ENCODE measurements at regions not wholly inside any gene's neighbourhood (a gene's known extent, or its start where the extent isn't known, plus 50 kb on each side); places are given as distances from the start of the nearest gene placed in this dataset.

DNA sequence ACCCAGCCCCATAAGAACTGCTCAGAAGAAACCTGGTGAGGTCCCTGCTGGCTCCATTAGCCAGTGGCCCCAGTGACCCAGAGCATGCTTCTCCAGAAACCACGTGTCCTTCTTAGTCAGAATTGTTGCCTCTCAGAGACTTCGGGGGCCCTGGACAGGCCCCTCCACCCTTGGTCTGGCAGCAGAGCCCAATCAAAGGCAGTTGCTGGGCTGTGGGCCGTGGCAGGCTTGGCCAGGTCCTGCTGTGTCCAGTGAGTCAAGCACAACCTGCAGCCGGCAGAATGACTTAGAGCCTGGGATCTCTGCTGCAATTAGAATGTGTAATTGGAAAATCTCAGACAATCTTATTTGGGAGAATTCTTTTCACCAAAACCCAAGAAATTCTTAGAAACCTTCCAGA, 502.0 kb upstream of the KLF4 start:
- no peaks in the 10 kb centered on the region for H3K79me2 ChIP-seq (ENCODE audit: control insufficient read depth, insufficient read depth, low read length)
- H3K4me2 ChIP-seq (ENCODE audit: control insufficient read depth, extremely low read depth, insufficient read depth, low read depth, low read length): no peak overlapping the region
- no peak overlapping the region for H3K9ac ChIP-seq (ENCODE audit: control insufficient read depth, extremely low read depth, insufficient read depth, low read length)
- H3K9me3 ChIP-seq (ENCODE audit: control insufficient read depth, low read depth, low read length): no peaks in the 10 kb centered on the region
- H3K27ac ChIP-seq (ENCODE audit: control insufficient read depth, insufficient read depth, low read length): no peak overlapping the region
- H2AFZ ChIP-seq (ENCODE audit: control insufficient read depth, low read length): no peak overlapping the region
- DNase-seq (ENCODE audit: low read depth, low spot score) (no peak), FAIRE-seq (no peak)
- H3K27me3 ChIP-seq (ENCODE audit: control insufficient read depth, extremely low read depth, insufficient read depth, low read length): no peaks in the 10 kb centered on the region
- no peaks in the 10 kb centered on the region for H3K36me3 ChIP-seq (ENCODE audit: control insufficient read depth in 2 of 2, extremely low read depth in 1 of 2, insufficient read depth in 2 of 2, low read length in 2 of 2)
- H3K9me1 ChIP-seq (ENCODE audit: control insufficient read depth, extremely low read depth, insufficient read depth, low read length): no peaks in the 10 kb centered on the region
- dilution Hi-C loops (cut with MboI; ENCODE audit: extremely low pct_ligation_motif_present, low sequenced_read_pairs): no loop called here
- no peaks in the 10 kb centered on the region for H3K4me1 ChIP-seq (ENCODE audit: control insufficient read depth, extremely low read depth, insufficient read depth, low read length)
- no peaks in the 10 kb centered on the region for H4K20me1 ChIP-seq (ENCODE audit: control insufficient read depth, extremely low read depth, insufficient read depth, low read length)
- no peak overlapping the region for H3K4me3 ChIP-seq (ENCODE audit: control insufficient read depth in 2 of 3, extremely low read depth in 1 of 3, insufficient read depth in 2 of 3, low read depth in 1 of 3, low read length in 3 of 3)
- TF ChIP-seq EZH2 (IDR thresholded peaks at IDR 0.05; ENCODE audit: low read length) (no peak), CTCF (optimal IDR thresholded peaks at IDR 0.05 in 1 of 3, IDR thresholded peaks at IDR 0.05 in 1 of 3, conservative IDR thresholded peaks at IDR 0.05 in 1 of 3; ENCODE audit: extremely low read depth in 1 of 3, insufficient read depth in 2 of 3, low read length in 3 of 3) (no peak)

GRCh38 chr9:107989544-107989943, 500.0 kb upstream of the KLF4 start:
- DNase-seq (ENCODE audit: low read depth, low spot score) (no peak), FAIRE-seq (no peak)
- Histone ChIP-seq H3K9me3 (ENCODE audit: control insufficient read depth, low read depth, low read length) (no peaks in the 10 kb centered on the region), H4K20me1 (ENCODE audit: control insufficient read depth, extremely low read depth, insufficient read depth, low read length) (no peaks in the 10 kb centered on the region), H3K4me2 (ENCODE audit: control insufficient read depth, extremely low read depth, insufficient read depth, low read depth, low read length) (no peak overlapping the region), H3K27ac (ENCODE audit: control insufficient read depth, insufficient read depth, low read length) (no peak overlapping the region), H3K9me1 (ENCODE audit: control insufficient read depth, extremely low read depth, insufficient read depth, low read length) (no peaks in the 10 kb centered on the region), H3K79me2 (ENCODE audit: control insufficient read depth, insufficient read depth, low read length) (no peaks in the 10 kb centered on the region), H3K36me3 (ENCODE audit: control insufficient read depth in 2 of 2, extremely low read depth in 1 of 2, insufficient read depth in 2 of 2, low read length in 2 of 2) (no peaks in the 10 kb centered on the region), H3K27me3 (ENCODE audit: control insufficient read depth, extremely low read depth, insufficient read depth, low read length) (no peaks in the 10 kb centered on the region), H3K4me3 (ENCODE audit: control insufficient read depth in 2 of 3, extremely low read depth in 1 of 3, insufficient read depth in 2 of 3, low read depth in 1 of 3, low read length in 3 of 3) (no peak overlapping the region), H2AFZ (ENCODE audit: control insufficient read depth, low read length) (no peak overlapping the region), H3K9ac (ENCODE audit: control insufficient read depth, extremely low read depth, insufficient read depth, low read length) (no peak overlapping the region), H3K4me1 (ENCODE audit: control insufficient read depth, extremely low read depth, insufficient read depth, low read length) (no peaks in the 10 kb centered on the region)
- dilution Hi-C loops (cut with MboI; ENCODE audit: extremely low pct_ligation_motif_present, low sequenced_read_pairs): no loop called here
- TF ChIP-seq EZH2 (IDR thresholded peaks at IDR 0.05; ENCODE audit: low read length): no peak
- TF ChIP-seq CTCF (optimal IDR thresholded peaks at IDR 0.05 in 1 of 3, IDR thresholded peaks at IDR 0.05 in 1 of 3, conservative IDR thresholded peaks at IDR 0.05 in 1 of 3; ENCODE audit: extremely low read depth in 1 of 3, insufficient read depth in 2 of 3, low read length in 3 of 3): no peak

Measured in keratinocyte (primary cell).